ENCODE measurements at regions not wholly inside any gene's neighbourhood (a gene's known extent, or its start where the extent isn't known, plus 50 kb on each side); places are given as distances from the start of the nearest gene placed in this dataset.
A peak's percentile ranks its signal among the peaks of the same experiment; 100 is the strongest.

DNA sequence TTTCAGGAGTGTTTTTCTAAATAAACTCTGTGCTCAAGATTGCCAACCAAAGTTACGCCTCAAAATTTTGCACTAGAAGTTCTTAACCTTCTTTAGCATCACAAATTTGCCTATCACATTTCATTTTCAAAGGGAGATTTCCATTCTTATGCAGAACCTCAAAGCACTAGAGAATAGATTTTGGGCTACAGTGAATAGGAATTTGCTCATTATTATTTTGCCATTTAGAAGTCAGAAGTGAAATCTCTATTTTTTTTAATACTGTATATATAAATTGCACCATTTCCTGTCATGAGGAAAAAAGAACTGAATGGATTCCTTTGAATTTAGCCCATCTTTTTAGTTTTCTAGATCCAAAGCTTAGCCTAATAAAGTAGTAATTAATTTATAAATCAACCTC, 796.4 kb downstream of the ADGRL2 start:
- H3K4me3 ChIP-seq (ENCODE audit: low read length), result no peak overlapping the region
- no peak for DNase-seq (ENCODE audit: low read depth, low spot score)

GRCh38 chr1:82593561-82593960, 792.8 kb downstream of the ADGRL2 start:
- DNase-seq (ENCODE audit: low read depth, low spot score), result no peak
- no peak overlapping the region for H3K4me3 ChIP-seq (ENCODE audit: low read length)

DNA sequence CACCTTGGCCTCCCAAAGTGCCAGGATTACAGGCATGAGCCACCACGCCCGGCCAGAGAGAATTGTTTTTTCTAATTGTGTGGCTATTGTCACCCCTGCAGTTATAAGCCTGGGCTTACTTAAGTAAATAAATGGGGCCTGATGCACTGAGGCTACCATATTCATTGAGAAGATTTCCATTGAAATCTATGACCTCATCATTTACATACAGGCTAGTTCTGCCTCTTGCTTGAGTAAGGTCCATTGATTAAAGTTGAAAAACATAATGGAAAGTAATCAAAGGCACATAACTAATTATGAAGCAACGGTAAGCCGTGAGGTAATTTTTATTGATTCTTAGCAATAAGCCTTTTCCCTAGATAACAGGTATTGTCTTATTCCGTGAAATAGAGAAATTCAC, 788.9 kb downstream of the ADGRL2 start:
- DNase-seq (ENCODE audit: low read depth, low spot score), result no peak
- no peak overlapping the region for H3K4me3 ChIP-seq (ENCODE audit: low read length)

DNA sequence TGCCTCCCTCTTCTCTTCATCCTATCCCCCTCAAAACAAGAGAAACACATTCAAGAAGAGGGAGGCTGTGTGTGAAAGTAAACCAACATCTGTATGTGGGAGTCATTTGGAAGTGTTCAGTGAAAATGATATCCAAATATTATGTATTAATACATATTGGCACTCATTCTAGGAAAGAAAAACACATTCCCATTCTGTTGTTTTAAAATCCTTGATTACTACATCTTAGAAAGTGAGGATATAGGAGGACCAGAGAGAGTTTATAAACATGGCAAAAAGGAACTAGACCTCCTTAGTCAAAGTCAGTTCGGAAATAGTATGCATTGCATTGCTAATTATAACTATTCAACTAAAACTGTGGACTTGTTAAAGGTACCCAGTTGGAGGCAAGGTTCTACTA, 786.6 kb downstream of the ADGRL2 start:
- DNase-seq (ENCODE audit: low read depth, low spot score), result no peak
- no peak overlapping the region for H3K4me3 ChIP-seq (ENCODE audit: low read length)

GRCh38 chr1:82586473-82586872, 785.7 kb downstream of the ADGRL2 start:
- no peak overlapping the region for H3K4me3 ChIP-seq (ENCODE audit: low read length)
- no peak for DNase-seq (ENCODE audit: low read depth, low spot score)

DNA sequence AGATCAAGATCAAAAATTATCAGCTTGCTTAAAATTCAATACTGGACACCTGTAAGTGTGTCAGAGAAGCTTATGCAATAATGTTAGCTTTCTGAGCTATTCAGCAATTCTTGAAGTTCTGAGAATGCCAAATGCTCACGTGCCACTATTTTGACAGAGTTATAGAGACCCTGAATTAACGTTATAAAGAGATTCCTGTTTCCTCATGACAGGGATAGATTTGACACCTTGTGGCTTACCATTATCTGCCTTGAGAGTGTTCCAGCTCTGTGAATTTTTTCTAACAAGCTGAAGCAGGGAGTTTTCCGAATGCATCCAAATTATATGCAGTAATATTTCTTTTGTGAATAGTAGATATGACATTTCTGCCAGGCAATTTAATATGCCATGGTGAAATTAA, 781.6 kb downstream of the ADGRL2 start:
- H3K4me3 ChIP-seq (ENCODE audit: low read length), result no peak overlapping the region
- DNase-seq (ENCODE audit: low read depth, low spot score), result no peak

GRCh38 chr1:82578086-82578726, 777.5 kb downstream of the ADGRL2 start:
- DNase-seq (ENCODE audit: low read depth, low spot score), result peak; percentile 66
- no peak overlapping the region for H3K4me3 ChIP-seq (ENCODE audit: low read length)

DNA sequence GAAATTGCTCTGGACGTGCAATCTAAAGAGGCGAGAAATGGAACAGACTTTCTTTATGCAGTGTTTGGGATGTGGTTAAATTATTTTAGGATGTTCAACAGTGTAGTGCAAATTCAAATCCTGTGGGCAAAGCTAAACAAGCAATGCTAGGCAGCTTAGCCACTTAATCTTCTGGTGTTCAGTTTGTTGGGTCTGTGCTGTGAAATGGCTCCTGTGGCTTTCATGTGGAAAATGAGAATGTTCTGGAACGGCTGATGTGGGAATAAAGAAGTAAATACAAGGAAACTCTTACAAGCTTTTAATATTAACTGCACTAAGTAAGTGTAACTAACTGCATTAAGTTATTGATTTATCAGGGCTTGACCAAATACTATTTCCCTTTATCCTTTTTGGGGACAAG, 766.6 kb downstream of the ADGRL2 start:
- H3K4me3 ChIP-seq (ENCODE audit: low read length), result no peak overlapping the region
- DNase-seq (ENCODE audit: low read depth, low spot score), result no peak

- H3K4me3 ChIP-seq (ENCODE audit: low read length), result no peak overlapping the region
- no peak for DNase-seq (ENCODE audit: low read depth, low spot score)
Measured at GRCh38 chr1:82565546-82565945, 764.8 kb downstream of the ADGRL2 start.

- no peak overlapping the region for H3K4me3 ChIP-seq (ENCODE audit: low read length)
- DNase-seq (ENCODE audit: low read depth, low spot score), result no peak
Measured at GRCh38 chr1:82565146-82565545, 764.4 kb downstream of the ADGRL2 start.

GRCh38 chr1:82564333-82564732, 763.6 kb downstream of the ADGRL2 start:
- H3K4me3 ChIP-seq (ENCODE audit: low read length), result no peak overlapping the region
- DNase-seq (ENCODE audit: low read depth, low spot score), result no peak

DNA sequence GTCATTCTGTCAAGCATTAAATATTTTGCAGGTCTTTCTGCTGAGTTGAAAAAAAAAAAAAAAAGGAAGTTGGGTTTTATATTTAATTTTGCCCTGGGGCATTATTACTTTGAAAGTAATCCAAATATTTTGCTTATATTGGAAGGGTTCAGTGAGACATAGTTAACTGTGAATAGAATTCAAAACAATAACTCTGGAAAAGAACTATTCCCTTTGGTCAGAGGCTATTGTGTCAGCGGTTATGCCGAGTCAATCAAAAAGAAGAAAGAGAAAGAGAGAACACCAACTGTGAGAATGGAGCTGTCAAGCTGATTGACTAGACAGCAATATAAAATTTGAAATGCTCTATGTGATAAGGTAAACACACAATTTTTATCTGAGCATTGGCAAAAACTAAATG, 761.7 kb downstream of the ADGRL2 start:
- DNase-seq (ENCODE audit: low read depth, low spot score), result no peak
- no peak overlapping the region for H3K4me3 ChIP-seq (ENCODE audit: low read length)

DNA sequence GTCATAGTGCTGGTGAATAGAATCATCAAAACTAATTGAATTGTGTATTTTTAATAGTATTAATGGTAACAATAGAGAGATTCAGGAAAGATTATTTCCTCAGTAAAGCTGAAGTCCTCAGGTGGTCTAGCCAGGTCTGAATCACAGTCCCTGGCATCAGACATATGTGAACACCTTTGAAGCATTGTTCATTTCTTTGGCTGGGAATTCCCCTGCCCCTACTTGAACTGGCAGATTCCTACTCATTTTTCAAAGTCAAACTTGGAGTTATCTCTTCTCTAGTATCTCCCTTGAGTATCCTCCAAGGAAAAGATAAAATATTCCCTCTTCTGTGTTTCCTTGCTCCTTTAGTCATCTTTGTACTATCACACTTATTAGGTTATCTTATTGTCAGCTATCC, 759.8 kb downstream of the ADGRL2 start:
- H3K4me3 ChIP-seq (ENCODE audit: low read length), result no peak overlapping the region
- DNase-seq (ENCODE audit: low read depth, low spot score), result no peak

DNA sequence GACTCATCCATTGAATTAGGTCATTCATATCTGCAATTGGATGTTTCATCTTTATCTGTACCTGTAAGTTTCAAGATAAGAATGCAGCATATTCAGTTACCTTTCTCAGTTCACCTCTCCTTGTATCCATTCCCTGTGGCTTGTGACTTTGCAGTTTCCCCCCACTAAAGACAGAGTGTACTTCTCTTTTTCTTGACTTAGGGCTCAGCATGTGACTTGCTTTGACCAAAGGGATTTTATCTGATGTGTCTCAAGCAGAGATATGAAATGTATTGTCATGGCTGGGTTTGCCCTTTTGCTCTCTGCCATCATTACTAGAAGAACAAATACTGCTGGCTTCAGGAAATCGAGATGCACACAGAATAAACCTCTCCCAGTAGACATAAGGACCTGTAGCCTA, 754.8 kb downstream of the ADGRL2 start:
- no peak overlapping the region for H3K4me3 ChIP-seq (ENCODE audit: low read length)
- DNase-seq (ENCODE audit: low read depth, low spot score), result no peak

DNA sequence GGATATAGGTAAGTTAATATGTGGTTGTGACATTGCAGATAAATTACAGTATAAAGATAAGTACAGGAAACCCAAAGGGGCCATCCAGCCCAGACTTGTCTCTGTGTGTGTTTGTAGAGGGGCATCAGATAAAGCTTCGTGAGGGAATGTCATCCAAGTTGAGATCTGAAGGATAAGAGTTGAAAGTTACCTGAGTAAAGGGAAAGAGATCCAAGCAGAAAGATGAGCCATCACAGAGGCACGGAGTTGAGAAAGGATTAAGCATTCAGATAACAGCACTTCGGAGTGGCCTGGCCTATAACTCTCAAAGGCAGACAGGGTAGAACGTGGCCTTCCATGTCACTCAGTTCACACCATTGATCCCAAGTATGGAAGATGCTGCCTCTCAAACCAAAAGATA, 749.1 kb downstream of the ADGRL2 start:
- DNase-seq (ENCODE audit: low read depth, low spot score), result no peak

GRCh38 chr1:82542766-82543165, 742.0 kb downstream of the ADGRL2 start:
- H3K4me3 ChIP-seq (ENCODE audit: low read length), result no peak overlapping the region
- DNase-seq (ENCODE audit: low read depth, low spot score), result no peak

More for the DNA sequence above, 749.1 kb downstream of the ADGRL2 start:
- H3K4me3 ChIP-seq (ENCODE audit: low read length), result no peak overlapping the region

- no peak for DNase-seq (ENCODE audit: low read depth, low spot score)
- no peak overlapping the region for H3K4me3 ChIP-seq (ENCODE audit: low read length)
Measured at GRCh38 chr1:82542141-82542540, 741.4 kb downstream of the ADGRL2 start.

- DNase-seq (ENCODE audit: low read depth, low spot score), result no peak
- H3K4me3 ChIP-seq (ENCODE audit: low read length), result no peak overlapping the region
Measured at GRCh38 chr1:82540006-82540405, 739.3 kb downstream of the ADGRL2 start.

DNA sequence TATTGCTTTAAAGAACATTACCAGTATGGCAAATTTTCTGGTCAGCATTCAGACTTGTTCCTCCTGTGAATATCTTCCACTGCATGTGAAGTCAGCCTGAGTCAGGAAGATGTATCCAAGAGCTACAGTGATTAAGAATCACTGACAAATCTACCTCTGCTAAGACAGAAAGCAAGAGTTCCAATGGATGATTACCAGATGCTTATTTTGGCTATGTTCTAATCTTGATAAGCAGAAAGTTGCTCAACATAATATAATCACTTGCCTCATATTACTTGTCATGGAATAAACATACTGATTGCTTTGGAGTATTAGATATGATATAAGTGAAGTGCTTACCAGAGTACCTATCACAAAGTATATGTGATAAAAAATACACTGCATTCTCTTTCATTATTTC, 738.1 kb downstream of the ADGRL2 start:
- DNase-seq (ENCODE audit: low read depth, low spot score), result no peak
- H3K4me3 ChIP-seq (ENCODE audit: low read length), result no peak overlapping the region

DNA sequence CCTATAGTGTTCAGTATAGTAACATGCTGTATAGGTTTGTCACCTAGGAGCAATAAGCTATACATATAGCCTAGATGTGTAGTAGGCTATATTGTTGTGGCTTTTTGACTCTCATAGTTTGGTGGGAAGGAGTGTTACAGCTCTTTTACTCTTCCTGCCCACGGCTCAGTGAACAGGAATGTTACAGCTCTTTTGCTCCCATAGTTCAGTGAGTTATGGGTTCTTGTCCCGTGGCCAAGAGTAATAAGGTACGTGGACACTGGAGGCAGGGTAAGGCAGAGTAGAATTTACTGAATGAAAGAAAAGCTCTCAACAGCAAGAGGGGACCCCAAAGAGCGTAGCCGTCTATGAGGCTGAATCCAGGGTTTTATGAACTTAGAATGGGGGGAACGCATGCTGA, 734.3 kb downstream of the ADGRL2 start:
- H3K4me3 ChIP-seq (ENCODE audit: low read length), result no peak overlapping the region
- no peak for DNase-seq (ENCODE audit: low read depth, low spot score)

- no peak overlapping the region for H3K4me3 ChIP-seq (ENCODE audit: low read length)
- no peak for DNase-seq (ENCODE audit: low read depth, low spot score)
Measured at GRCh38 chr1:82525378-82525777, 724.6 kb downstream of the ADGRL2 start.

DNA sequence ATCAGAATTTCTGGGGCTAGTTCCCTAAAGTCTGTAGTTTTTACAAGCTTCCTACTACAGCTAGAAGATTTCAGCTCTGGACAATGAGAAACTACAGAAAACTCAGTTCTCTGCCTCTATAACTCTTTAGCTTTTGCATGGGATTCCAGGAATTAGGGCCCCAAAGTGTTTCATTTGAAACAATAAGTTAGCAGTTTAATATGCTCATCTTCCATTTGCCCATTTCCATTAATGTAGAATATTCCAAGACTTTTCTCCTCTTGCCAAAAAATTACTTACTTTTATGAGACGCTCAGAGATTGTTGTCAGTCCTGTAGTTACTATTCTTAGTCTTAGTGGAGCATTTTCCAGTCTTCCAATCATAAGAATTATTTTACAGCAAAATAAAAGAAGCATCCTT, 719.9 kb downstream of the ADGRL2 start:
- no peak for DNase-seq (ENCODE audit: low read depth, low spot score)
- no peak overlapping the region for H3K4me3 ChIP-seq (ENCODE audit: low read length)
